Uterus (tissue), 2 donors: ENCODE measurements at regions not wholly inside any gene's neighbourhood (a gene's known extent, or its start where the extent isn't known, plus 50 kb on each side); places are given as distances from the start of the nearest gene placed in this dataset.

Source experiments
- CTCF ChIP-seq, 4 experiments: fragments of 200-600 bp in 2 of 4; fragments of 450-650 bp in 2 of 4; sonication (generic) in 2 of 4; IDR thresholded peaks; one replicate each; pipeline ENCODE4 v1.5.1; 2016 to 2019; ENCODE audit warnings: antibody characterized with exemption in 4 of 4, mild to moderate bottlenecking in 2 of 4, moderate library complexity in 1 of 4
- POLR2A ChIP-seq, 2 donors: fragments of 450-650 bp; IDR thresholded peaks; one replicate each; pipeline ENCODE4 v1.6.1; 2016; ENCODE audit warnings: antibody characterized with exemption in 2 of 2, mild to moderate bottlenecking in 1 of 2, moderate library complexity in 1 of 2

- TF ChIP-seq POLR2A (IDR thresholded peaks at IDR 0.05), result no peak
- no peak for TF ChIP-seq CTCF (IDR thresholded peaks at IDR 0.05)
Observed at GRCh38 chr2:236636714-236637470, 67.3 kb downstream of the ACKR3 start.
